Liver (tissue), 8 donors: ENCODE measurements at regions not wholly inside any gene's neighbourhood (a gene's known extent, or its start where the extent isn't known, plus 50 kb on each side); places are given as distances from the start of the nearest gene placed in this dataset.

Experiments used
- DNase-seq: peaks from one replicate; pipeline ENCODE4 v3.0.0-alpha.2; 2017; ENCODE audit warnings: low spot score
- H3K27ac ChIP-seq, 2 donors: one replicate each; pipeline ENCODE4 v1.7.0; 2013; ENCODE audit warnings: inconsistent platforms in 2 of 2, low read length in 2 of 2, control low read depth in 1 of 2, low read depth in 1 of 2, mild to moderate bottlenecking in 1 of 2
- H3K27me3 ChIP-seq, 4 donors: one replicate each; pipeline versions ENCODE4 v1.6.1 to v1.7.0; 2013; ENCODE audit warnings: low read length in 3 of 4, inconsistent platforms in 1 of 4, mild to moderate bottlenecking in 1 of 4, moderate library complexity in 1 of 4; ENCODE audit not compliant: control insufficient read depth in 4 of 4, insufficient read depth in 4 of 4
- H3K36me3 ChIP-seq, 4 donors: one replicate each; pipeline versions ENCODE4 v1.6.1 to v1.7.0; 2013; ENCODE audit warnings: low read length in 3 of 4, mild to moderate bottlenecking in 3 of 4, low read depth in 1 of 4, moderate library complexity in 1 of 4; ENCODE audit not compliant: control insufficient read depth in 4 of 4, insufficient read depth in 3 of 4
- H3K4me1 ChIP-seq, 4 donors: one replicate each; pipeline versions ENCODE4 v1.6.1 to v1.7.0; 2013; ENCODE audit warnings: low read length in 3 of 4, mild to moderate bottlenecking in 3 of 4, moderate library complexity in 1 of 4; ENCODE audit not compliant: control insufficient read depth in 4 of 4, insufficient read depth in 4 of 4
- H3K4me3 ChIP-seq, 3 donors: one replicate each; pipeline versions ENCODE4 v1.6.1 to v1.7.0; 2013; ENCODE audit warnings: low read length in 3 of 3, control low read depth in 1 of 3, low read depth in 1 of 3, mild to moderate bottlenecking in 1 of 3
- H3K9ac ChIP-seq, 2 donors: one replicate each; pipeline ENCODE4 v1.7.0; 2013; ENCODE audit warnings: low read length in 2 of 2, mild to moderate bottlenecking in 2 of 2, moderate library complexity in 2 of 2, control low read depth in 1 of 2, low read depth in 1 of 2
- H3K9me3 ChIP-seq, 4 donors: one replicate each; pipeline versions ENCODE4 v1.6.1 to v1.7.0; 2013; ENCODE audit warnings: low read length in 3 of 4; ENCODE audit not compliant: control insufficient read depth in 4 of 4
- ATF3 ChIP-seq: IDR thresholded peaks from 2 replicates; pipeline ENCODE4 v1.6.1; 2016; ENCODE audit warnings: antibody characterized with exemption
- CTCF ChIP-seq: fragments of 150-350 bp; IDR thresholded peaks from 2 replicates; pipeline ENCODE4 v1.5.1; 2017; ENCODE audit warnings: improper control_type of control experiment, low read depth, low read length; ENCODE audit not compliant: missing input control
- FOXA1 ChIP-seq: IDR thresholded peaks from 2 replicates; pipeline ENCODE4 v1.6.1; 2016; ENCODE audit warnings: antibody characterized with exemption
- FOXA2 ChIP-seq: IDR thresholded peaks from 2 replicates; pipeline ENCODE4 v1.6.1; 2016; ENCODE audit warnings: antibody characterized with exemption
- GABPA ChIP-seq, 2 donors: IDR thresholded peaks in 1 of 2; conservative IDR thresholded peaks in 1 of 2; 2 replicates each; pipeline ENCODE4 v1.6.1; 2016; ENCODE audit warnings: antibody characterized with exemption in 2 of 2, mild to moderate bottlenecking in 1 of 2, moderate library complexity in 1 of 2
- HNF4A ChIP-seq, 2 donors: conservative IDR thresholded peaks; 2 replicates each; pipeline ENCODE4 v1.6.1; 2016; ENCODE audit warnings: antibody characterized with exemption in 2 of 2, mild to moderate bottlenecking in 2 of 2
- HNF4G ChIP-seq: IDR thresholded peaks from 2 replicates; pipeline ENCODE4 v1.6.1; 2016; ENCODE audit warnings: antibody characterized with exemption
- JUND ChIP-seq, 2 donors: IDR thresholded peaks; 2 replicates each; pipeline ENCODE4 v1.6.1; 2016; ENCODE audit warnings: antibody characterized with exemption in 2 of 2
- MAX ChIP-seq: IDR thresholded peaks from 2 replicates; pipeline ENCODE4 v1.6.1; 2016; ENCODE audit warnings: antibody characterized with exemption
- NR2F2 ChIP-seq: IDR thresholded peaks from 2 replicates; pipeline ENCODE4 v1.6.1; 2016; ENCODE audit warnings: antibody characterized with exemption
- RAD21 ChIP-seq, 2 donors: IDR thresholded peaks; 2 replicates each; pipeline ENCODE4 v1.6.1; 2016; ENCODE audit warnings: antibody characterized with exemption in 2 of 2, mild to moderate bottlenecking in 2 of 2
- REST ChIP-seq: IDR thresholded peaks from 2 replicates; pipeline ENCODE4 v1.6.1; 2016; ENCODE audit warnings: antibody characterized with exemption, mild to moderate bottlenecking
- RXRA ChIP-seq, 2 donors: IDR thresholded peaks; 2 replicates each; pipeline ENCODE4 v1.6.1; 2017 to 2018; ENCODE audit warnings: antibody characterized with exemption in 2 of 2, mild to moderate bottlenecking in 1 of 2
- SP1 ChIP-seq: IDR thresholded peaks from 2 replicates; pipeline ENCODE4 v1.6.1; 2018; ENCODE audit warnings: antibody characterized with exemption, mild to moderate bottlenecking
- TAF1 ChIP-seq: conservative IDR thresholded peaks from 2 replicates; pipeline ENCODE4 v1.6.1; 2016; ENCODE audit warnings: antibody characterized with exemption, mild to moderate bottlenecking
- YY1 ChIP-seq: IDR thresholded peaks from 2 replicates; pipeline ENCODE4 v1.6.1; 2016; ENCODE audit warnings: antibody characterized with exemption, mild to moderate bottlenecking
- ZBTB33 ChIP-seq: IDR thresholded peaks from 2 replicates; pipeline ENCODE4 v1.6.1; 2016; ENCODE audit warnings: antibody characterized with exemption
- WGBS: extraction: QIAGEN DNeasy Blood & Tissue Kit; methylation state at CpG from one replicate; pipeline ENCODE4 v1.1.7; 2013; 5-methylcytosine and 5-hydroxymethylcytosine counted together
- donor health status: healthy.
- donor health status: healthy.
- donor health status: healthy.
- donor health status: healthy.
- donor health status: healthy.

- H3K36me3 ChIP-seq = no peaks in the 10 kb centered on the region
- no peaks in the 10 kb centered on the region for H3K27me3 ChIP-seq
- no peaks in the 10 kb centered on the region for H3K9me3 ChIP-seq
- TF ChIP-seq NR2F2 (no peak), HNF4A (conservative IDR thresholded peaks at IDR 0.05) (no peak), CTCF (no peak), JUND (IDR thresholded peaks at IDR 0.05) (no peak), TAF1 (no peak)
- no peak for DNase-seq
- WGBS = 60% methylated on average over 1 of the region's 1 CpG
- H3K4me3 ChIP-seq = no peak overlapping the region
- H3K9ac ChIP-seq = no peak overlapping the region
- no peak overlapping the region for H3K27ac ChIP-seq
- no peaks in the 10 kb centered on the region for H3K4me1 ChIP-seq
Observed at GRCh38 chr2:76075126-76075525, 364.4 kb upstream of the GCFC2 start.

GRCh38 chr2:76073992-76074604 is 363.4 kb upstream of the GCFC2 start:
- TF ChIP-seq TAF1 (no peak), NR2F2 (no peak), MAX (no peak), RXRA (IDR thresholded peaks at IDR 0.05) (no peak), RAD21 (IDR thresholded peaks at IDR 0.05) (no peak), YY1 (no peak), GABPA (IDR thresholded peaks at IDR 0.05 in 1 of 2, conservative IDR thresholded peaks at IDR 0.05 in 1 of 2) (no peak), JUND (IDR thresholded peaks at IDR 0.05) (no peak), HNF4G (no peak), ATF3 (no peak), ZBTB33 (no peak), FOXA2 (no peak), SP1 (no peak), HNF4A (conservative IDR thresholded peaks at IDR 0.05) (no peak), REST (no peak), CTCF (no peak), FOXA1 (no peak)

More at GRCh38 chr2:76073992-76074604, 363.4 kb upstream of the GCFC2 start:
- H3K27me3 ChIP-seq = no peaks in the 10 kb centered on the region
- no peak for DNase-seq
- no peaks in the 10 kb centered on the region for H3K4me1 ChIP-seq
- H3K9ac ChIP-seq = no peak overlapping the region
- H3K27ac ChIP-seq = no peak overlapping the region
- no peak overlapping the region for H3K4me3 ChIP-seq
- H3K36me3 ChIP-seq = no peaks in the 10 kb centered on the region
- 92% methylated on average over 3 of the region's 3 CpGs for WGBS
- H3K9me3 ChIP-seq = peaks cover 0 to 5% (median 3%) of the 10 kb centered on the region in 4 donors
